ENCODE measurements at regions not wholly inside any gene's neighbourhood (a gene's known extent, or its start where the extent isn't known, plus 50 kb on each side); places are given as distances from the start of the nearest gene placed in this dataset.
"Not testable (repeated sequence)": the region's sequence is repeated elsewhere in the genome, so short reads cannot be mapped to it uniquely, and the experiment has no call there.

- DNase-seq, result no peak
Observed at GRCh38 chr6:168169624-168170023, 90.6 kb upstream of the FRMD1 start.

DNA sequence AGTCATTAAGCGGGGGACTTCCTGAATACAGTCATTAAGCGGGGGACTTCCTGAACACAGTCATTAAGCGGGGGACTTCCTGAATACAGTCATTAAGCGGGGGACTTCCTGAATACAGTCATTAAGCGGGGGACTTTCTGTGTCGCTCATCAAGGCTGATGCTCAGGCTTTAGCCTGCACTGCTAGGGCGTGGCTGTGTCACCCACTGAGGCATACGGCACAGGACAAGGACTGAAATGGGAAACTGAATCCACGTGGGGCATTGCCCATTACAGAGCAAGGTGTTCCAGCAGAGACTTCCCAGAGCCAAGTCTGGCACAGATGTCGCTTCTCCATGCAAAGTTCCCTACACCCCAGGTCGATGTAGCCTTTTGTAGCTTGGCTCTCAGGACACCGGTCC lies 89.9 kb upstream of the FRMD1 start:
- not testable (repeated sequence) for DNase-seq

DNA sequence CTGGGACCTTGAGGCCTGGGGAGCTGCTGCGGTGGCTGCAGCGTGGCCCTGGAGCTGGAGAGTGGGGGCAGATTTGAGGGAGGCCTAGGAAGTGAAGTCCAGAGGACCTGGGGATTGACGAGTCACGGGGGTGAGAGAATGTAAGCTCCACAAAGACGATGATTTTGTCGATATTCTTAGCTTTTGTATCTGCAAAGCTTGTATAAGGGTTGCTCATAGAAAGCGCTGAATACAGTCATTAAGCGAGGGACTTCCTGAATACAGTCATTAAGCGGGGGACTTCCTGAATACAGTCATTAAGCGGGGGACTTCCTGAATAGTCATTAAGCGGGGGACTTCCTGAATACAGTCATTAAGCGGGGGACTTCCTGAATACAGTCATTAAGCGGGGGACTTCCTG lies 89.3 kb upstream of the FRMD1 start:
- DNase-seq, result not testable (repeated sequence)

- DNase-seq, result no peak
Observed at GRCh38 chr6:168167431-168168315, 88.7 kb upstream of the FRMD1 start.

DNA sequence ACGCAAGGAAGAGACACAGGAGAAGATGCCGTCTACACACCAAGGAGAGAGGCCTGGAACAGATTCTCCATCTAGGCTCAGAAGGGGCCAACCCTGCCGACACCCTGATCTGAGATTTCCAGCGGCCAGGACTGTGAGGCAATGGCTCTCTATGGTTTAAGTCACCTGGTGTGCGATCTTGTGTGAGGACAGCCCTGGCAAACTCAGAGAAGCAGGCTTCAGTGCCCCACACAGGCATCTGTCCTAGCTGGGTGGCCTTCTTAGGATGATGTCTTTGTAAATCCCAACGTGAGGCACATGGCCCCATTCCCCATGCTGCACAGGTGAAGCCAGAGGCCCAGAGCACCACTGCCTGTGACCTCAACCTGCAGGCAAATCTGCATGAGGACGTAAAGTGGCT lies 87.6 kb upstream of the FRMD1 start:
- DNase-seq, result no peak

DNA sequence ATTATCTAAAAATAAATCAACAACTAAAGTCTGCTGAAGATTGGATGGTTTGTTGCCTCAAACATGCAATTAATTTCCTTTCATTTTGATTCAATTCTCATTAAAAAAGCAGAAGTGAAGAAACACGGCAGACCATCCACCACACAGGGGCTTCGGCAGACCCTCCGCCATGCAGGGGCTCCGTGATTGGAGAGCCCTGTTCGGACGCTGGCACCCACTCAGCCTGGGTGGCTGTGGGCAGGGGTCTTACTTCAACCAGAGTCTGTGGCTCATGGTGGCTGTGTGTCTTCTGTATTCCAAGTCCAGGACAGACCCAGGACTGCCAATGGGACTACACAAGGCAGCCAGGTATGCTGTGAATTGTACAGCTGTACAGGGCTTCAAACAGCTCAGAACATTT lies 86.9 kb upstream of the FRMD1 start:
- no peak for DNase-seq

GRCh38 chr6:168165373-168165772 lies 86.4 kb upstream of the FRMD1 start:
- no peak for DNase-seq

GRCh38 chr6:168164462-168165061 lies 85.5 kb upstream of the FRMD1 start:
- no peak for DNase-seq

- no peak for DNase-seq
Observed at GRCh38 chr6:168163096-168163731, 84.2 kb upstream of the FRMD1 start.

GRCh38 chr6:168162366-168162765 lies 83.4 kb upstream of the FRMD1 start:
- DNase-seq, result no peak

DNA sequence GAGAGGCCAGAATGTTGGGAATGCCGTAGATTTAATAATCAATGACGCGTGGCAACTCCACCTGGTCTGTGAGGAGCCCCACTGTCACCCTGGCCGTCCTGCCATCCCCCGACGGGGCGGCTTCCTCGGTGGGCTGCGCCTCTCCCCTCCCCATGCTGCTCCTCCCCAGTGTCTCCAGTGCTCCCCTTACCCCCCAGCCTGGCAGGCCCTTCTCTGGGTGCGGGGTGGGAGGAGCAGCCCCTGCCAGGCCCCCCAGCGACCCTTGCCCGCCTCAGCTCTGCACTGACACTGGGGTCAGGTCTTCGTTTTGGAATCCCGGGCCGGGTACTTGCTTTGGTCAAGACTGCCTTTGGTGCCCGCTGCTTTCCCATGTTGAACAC lies 82.3 kb upstream of the FRMD1 start:
- DNase-seq, result no peak

DNA sequence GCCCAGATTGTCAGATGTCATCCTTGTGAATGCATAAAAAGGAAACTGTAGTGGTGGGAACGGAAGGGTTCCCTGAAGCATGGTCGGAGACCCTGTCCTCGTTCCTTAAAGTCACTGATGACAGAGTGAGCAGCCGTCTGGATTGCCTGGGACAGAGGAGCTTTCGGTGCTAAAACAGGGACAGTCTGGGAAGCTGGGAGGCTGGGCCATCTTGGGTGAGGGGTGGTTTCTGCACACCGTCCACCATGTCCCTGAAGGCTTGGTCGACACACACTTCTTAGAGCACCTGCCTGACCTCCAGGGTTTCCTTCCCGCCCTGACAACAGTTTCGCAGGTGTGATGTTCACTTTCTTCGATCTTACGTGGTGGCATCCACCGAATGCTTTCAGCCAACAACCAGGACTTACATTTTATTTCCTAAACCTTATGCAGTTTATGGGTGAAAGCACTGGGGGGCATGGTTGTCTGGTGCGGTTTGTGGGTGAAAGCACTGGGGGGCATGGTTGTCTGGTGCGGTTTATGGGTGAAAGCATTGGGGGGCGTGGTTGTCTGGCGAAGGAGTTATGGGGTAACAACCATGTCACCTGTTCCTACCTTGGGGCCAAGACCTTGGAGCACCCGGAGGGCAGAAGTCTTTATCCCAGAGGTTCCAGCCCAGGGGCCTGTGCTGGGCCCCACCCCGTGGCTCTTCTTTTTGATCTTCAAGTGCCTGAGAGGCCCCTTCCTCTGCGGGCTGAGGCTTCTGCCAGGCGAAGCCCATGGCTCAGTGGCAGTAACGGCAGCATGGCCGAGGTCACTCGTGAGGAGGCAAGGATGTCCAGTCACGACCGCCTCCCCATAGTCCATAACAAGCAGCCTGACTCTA lies 81.7 kb upstream of the FRMD1 start:
- DNase-seq, result no peak

DNA sequence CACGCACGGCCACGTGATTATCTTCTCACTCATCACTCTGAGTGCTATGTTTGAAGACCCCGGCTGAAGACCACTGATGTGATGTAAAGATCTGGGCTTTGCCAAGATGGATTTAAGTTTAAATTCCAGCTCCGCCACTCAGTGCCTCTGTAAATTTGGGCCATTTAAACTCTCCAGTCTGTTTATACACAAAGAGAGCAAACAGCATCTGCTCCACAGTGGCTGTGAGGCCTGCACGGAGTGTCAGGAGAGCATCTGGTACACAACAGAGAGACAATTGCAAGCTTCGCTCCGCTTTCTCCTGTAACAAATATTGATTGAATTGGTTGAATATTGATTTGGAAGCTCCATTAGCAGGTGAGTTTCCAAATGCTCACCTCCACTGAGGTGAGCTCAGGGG lies 80.5 kb upstream of the FRMD1 start:
- DNase-seq, result no peak

- DNase-seq, result no peak
Observed at GRCh38 chr6:168158980-168159349, 80.0 kb upstream of the FRMD1 start.

GRCh38 chr6:168158213-168158979 lies 79.4 kb upstream of the FRMD1 start:
- DNase-seq, result no peak

- DNase-seq, result no peak
Observed at GRCh38 chr6:168157272-168158212, 78.5 kb upstream of the FRMD1 start.

- no peak for DNase-seq
Observed at GRCh38 chr6:168156742-168157265, 77.8 kb upstream of the FRMD1 start.

- no peak for DNase-seq
Observed at GRCh38 chr6:168155821-168156741, 77.1 kb upstream of the FRMD1 start.

- no peak for DNase-seq
Observed at GRCh38 chr6:168155193-168155592, 76.2 kb upstream of the FRMD1 start.
